H1 (cell line): ENCODE measurements at regions not wholly inside any gene's neighbourhood (a gene's known extent, or its start where the extent isn't known, plus 50 kb on each side); places are given as distances from the start of the nearest gene placed in this dataset.

ENCODE experiments used
- POLR2AphosphoS5 ChIP-seq: IDR thresholded peaks from 2 replicates; pipeline ENCODE4 v1.6.1; 2011; ENCODE audit warnings: low read depth, low read length
- RNF2 ChIP-seq: fragments of 200-900, 300-1000 bp; sonication (generic); IDR thresholded peaks from 2 replicates; pipeline ENCODE4 v1.7.1; 2016; ENCODE audit warnings: borderline replicate concordance, low read depth, mild to moderate bottlenecking, antibody characterized with exemption, low read length; ENCODE audit not compliant: poor library complexity, severe bottlenecking; ENCODE audit errors: missing control alignments

DNA sequence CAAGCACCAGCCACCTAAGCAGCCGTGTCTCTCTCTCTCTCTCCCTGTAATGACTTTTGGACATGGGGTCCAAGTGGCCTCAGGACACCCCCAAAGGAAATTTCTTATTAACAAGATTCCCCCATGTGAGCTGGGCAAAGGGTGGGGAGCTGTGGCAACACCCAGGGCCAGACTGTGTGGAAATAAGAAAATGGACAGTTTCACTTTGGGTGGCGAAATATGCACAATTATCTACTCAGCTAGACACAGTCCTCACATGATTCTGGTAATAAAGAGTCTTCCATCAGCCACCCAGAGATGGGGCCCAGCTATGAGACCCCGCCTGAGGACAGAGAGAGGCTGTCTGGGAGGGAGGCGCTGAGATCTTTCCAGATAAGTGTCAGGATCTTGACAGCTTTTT lies 96.8 kb upstream of the TPM1 start (continued):
- TF ChIP-seq RNF2 (no peak), POLR2AphosphoS5 (no peak)
